Testis (tissue), 2 donors: ENCODE measurements at regions not wholly inside any gene's neighbourhood (a gene's known extent, or its start where the extent isn't known, plus 50 kb on each side); places are given as distances from the start of the nearest gene placed in this dataset.

ENCODE experiments used
- CTCF ChIP-seq, 3 experiments: fragments of 450-650 bp in 2 of 3; fragments of 200-600 bp in 1 of 3; sonication (generic) in 1 of 3; IDR thresholded peaks; one replicate each; pipeline ENCODE4 v1.5.1; 2016 to 2019; ENCODE audit warnings: antibody characterized with exemption in 3 of 3, mild to moderate bottlenecking in 2 of 3, moderate library complexity in 1 of 3
- POLR2A ChIP-seq: fragments of 450-650 bp; IDR thresholded peaks from one replicate; pipeline ENCODE4 v1.6.1; 2017; ENCODE audit warnings: antibody characterized with exemption, mild to moderate bottlenecking, moderate library complexity

- no peak for TF ChIP-seq POLR2A
- no peak for TF ChIP-seq CTCF (IDR thresholded peaks at IDR 0.05)
Measured at GRCh38 chr3:162884373-162884772, 1387.8 kb downstream of the OTOL1 start.
